ENCODE measurements at regions not wholly inside any gene's neighbourhood (a gene's known extent, or its start where the extent isn't known, plus 50 kb on each side); places are given as distances from the start of the nearest gene placed in this dataset.

- no peak overlapping the region for H3K4me3 ChIP-seq
- intact Hi-C loops (cut with DNase I; ENCODE audit: low total_unique reads), result no loop called here
Measured at GRCh38 chr14:94965551-94966313, 191.6 kb downstream of the DICER1 start.

GRCh38 chr14:94964931-94965330 lies 192.4 kb downstream of the DICER1 start:
- Histone ChIP-seq H3K9me3 (no peaks in the 10 kb centered on the region), H3K27me3 (no peaks in the 10 kb centered on the region), H3K36me3 (no peaks in the 10 kb centered on the region), H3K4me3 (no peak overlapping the region), H3K4me1 (peaks cover 0 to 19% (median 5%) of the 10 kb centered on the region in 4 donors), H3K27ac (no peak overlapping the region)
- DNase-seq, result no peak
- intact Hi-C loops (cut with DNase I; ENCODE audit: low total_unique reads), result no loop called here
- TF ChIP-seq CTCF (IDR thresholded peaks at IDR 0.05), result no peak

More at GRCh38 chr14:94965551-94966313, 191.6 kb downstream of the DICER1 start:
- no peak for DNase-seq
- no peaks in the 10 kb centered on the region for H3K27me3 ChIP-seq
- no peaks in the 10 kb centered on the region for H3K9me3 ChIP-seq
- no peak for TF ChIP-seq CTCF (IDR thresholded peaks at IDR 0.05)
- no peaks in the 10 kb centered on the region for H3K36me3 ChIP-seq
- H3K27ac ChIP-seq, result no peak overlapping the region
- peaks cover 0 to 11% (median 0%) of the 10 kb centered on the region in 4 donors for H3K4me1 ChIP-seq

GRCh38 chr14:94964181-94964580 lies 193.1 kb downstream of the DICER1 start:
- H3K4me3 ChIP-seq, result no peak overlapping the region

GRCh38 chr14:94963051-94963450 lies 193.1 kb upstream of the GSC start:
- peaks cover 0 to 24% (median 8%) of the 10 kb centered on the region in 4 donors for H3K4me1 ChIP-seq
- no peaks in the 10 kb centered on the region for H3K36me3 ChIP-seq
- H3K4me3 ChIP-seq, result no peak overlapping the region
- intact Hi-C loops (cut with DNase I; ENCODE audit: low total_unique reads), result no loop called here
- H3K27me3 ChIP-seq, result no peaks in the 10 kb centered on the region
- no peak for DNase-seq
- no peak for TF ChIP-seq CTCF (IDR thresholded peaks at IDR 0.05)
- no peaks in the 10 kb centered on the region for H3K9me3 ChIP-seq
- H3K27ac ChIP-seq, result no peak overlapping the region

More at GRCh38 chr14:94964181-94964580, 193.1 kb downstream of the DICER1 start:
- intact Hi-C loops (cut with DNase I; ENCODE audit: low total_unique reads), result no loop called here
- Histone ChIP-seq H3K27me3 (no peaks in the 10 kb centered on the region), H3K4me1 (peaks cover 0 to 24% (median 8%) of the 10 kb centered on the region in 4 donors), H3K9me3 (no peaks in the 10 kb centered on the region), H3K27ac (no peak overlapping the region), H3K36me3 (no peaks in the 10 kb centered on the region)
- DNase-seq, result no peak
- TF ChIP-seq CTCF (IDR thresholded peaks at IDR 0.05), result no peak

GRCh38 chr14:94962166-94962575 lies 192.3 kb upstream of the GSC start:
- Histone ChIP-seq H3K4me1 (peaks cover 0 to 24% (median 8%) of the 10 kb centered on the region in 4 donors), H3K27me3 (no peaks in the 10 kb centered on the region), H3K9me3 (no peaks in the 10 kb centered on the region), H3K36me3 (no peaks in the 10 kb centered on the region), H3K27ac (no peak overlapping the region), H3K4me3 (no peak overlapping the region)
- intact Hi-C loops (cut with DNase I; ENCODE audit: low total_unique reads), result no loop called here
- no peak for TF ChIP-seq CTCF (IDR thresholded peaks at IDR 0.05)
- DNase-seq, result no peak

Data from tibial artery (tissue), 4 donors.